BJ (cell line): ENCODE measurements at regions not wholly inside any gene's neighbourhood (a gene's known extent, or its start where the extent isn't known, plus 50 kb on each side); places are given as distances from the start of the nearest gene placed in this dataset.

Experiments used
- CTCF ChIA-PET: fragments of 350-600 bp; formaldehyde crosslinking; extraction: SDS; loops from one replicate; lab custom pipeline; 2021; ENCODE audit warnings: antibody characterized with exemption, inconsistent platforms; lab: Yijun Ruan, JAX
- POLR2A ChIA-PET: fragments of 300-600 bp; sonication (Branson Sonifier 250); formaldehyde crosslinking; extraction: SDS; loops from one replicate; lab custom pipeline; 2021; ENCODE audit warnings: antibody characterized with exemption; lab: Charles Lee
- DNase-seq: peaks from one replicate; pipeline ENCODE4 v3.0.0-alpha.2; 2011; ENCODE audit warnings: low read depth
- H3K27me3 ChIP-seq: 2 replicates; pipeline ENCODE4 v1.6.0; 2011; ENCODE audit warnings: low read length; ENCODE audit not compliant: control insufficient read depth, insufficient read depth
- H3K36me3 ChIP-seq: 2 replicates; pipeline ENCODE4 v1.5.1; 2011; ENCODE audit warnings: low read length; ENCODE audit not compliant: control insufficient read depth, insufficient read depth
- H3K4me3 ChIP-seq: 2 replicates; pipeline ENCODE4 v1.5.1; 2011; ENCODE audit warnings: low read depth, mild to moderate bottlenecking, control low read depth, low read length
- TF ChIP-seq, protein P1 (sequence below): IDR thresholded peaks from 2 replicates; pipeline ENCODE4 v1.5.1; 2011; ENCODE audit warnings: low read depth, mild to moderate bottlenecking, control low read depth, inconsistent platforms, low read length, moderate library complexity; ENCODE audit not compliant: insufficient read depth

DNA sequence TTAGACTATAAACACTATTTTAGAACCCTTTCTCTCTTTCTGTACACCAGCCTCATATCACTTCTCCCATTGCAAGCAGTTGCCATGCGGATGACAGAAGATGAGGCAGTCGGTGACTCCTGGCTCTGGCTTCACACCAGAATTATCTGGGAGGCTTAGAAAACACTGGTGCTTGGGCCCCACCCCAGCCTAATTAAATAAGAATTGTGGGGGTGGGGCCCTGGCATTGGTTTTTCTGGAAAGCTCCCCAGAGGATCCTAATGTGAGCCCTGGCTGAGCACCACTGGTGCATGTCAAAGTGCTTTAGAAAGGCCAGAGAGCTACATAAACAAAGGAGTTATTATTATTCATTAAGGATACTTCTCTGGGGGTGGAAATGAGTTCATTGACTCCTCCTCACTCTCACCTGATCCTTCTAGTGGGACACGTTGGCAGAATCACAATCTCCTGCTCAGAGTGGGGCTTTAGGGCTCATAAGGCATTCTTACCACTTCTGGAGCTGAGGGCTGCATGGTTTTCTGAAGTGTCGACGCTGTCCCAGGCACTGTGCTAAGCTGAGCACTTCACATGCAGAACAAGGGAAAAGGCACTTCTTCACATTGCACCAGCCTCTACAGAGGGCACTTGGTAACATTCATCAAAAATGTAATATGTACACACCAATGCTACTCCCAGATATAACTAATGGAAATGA lies 188.5 kb upstream of the TLE3 start:
- Histone ChIP-seq H3K27me3 (no peaks in the 10 kb centered on the region; the same call in none of the 2 replicates), H3K4me3 (no peak overlapping the region), H3K36me3 (no peaks in the 10 kb centered on the region)
- no peak for DNase-seq
- POLR2A ChIA-PET, result no interaction called here
- TF ChIP-seq, protein P1, sequence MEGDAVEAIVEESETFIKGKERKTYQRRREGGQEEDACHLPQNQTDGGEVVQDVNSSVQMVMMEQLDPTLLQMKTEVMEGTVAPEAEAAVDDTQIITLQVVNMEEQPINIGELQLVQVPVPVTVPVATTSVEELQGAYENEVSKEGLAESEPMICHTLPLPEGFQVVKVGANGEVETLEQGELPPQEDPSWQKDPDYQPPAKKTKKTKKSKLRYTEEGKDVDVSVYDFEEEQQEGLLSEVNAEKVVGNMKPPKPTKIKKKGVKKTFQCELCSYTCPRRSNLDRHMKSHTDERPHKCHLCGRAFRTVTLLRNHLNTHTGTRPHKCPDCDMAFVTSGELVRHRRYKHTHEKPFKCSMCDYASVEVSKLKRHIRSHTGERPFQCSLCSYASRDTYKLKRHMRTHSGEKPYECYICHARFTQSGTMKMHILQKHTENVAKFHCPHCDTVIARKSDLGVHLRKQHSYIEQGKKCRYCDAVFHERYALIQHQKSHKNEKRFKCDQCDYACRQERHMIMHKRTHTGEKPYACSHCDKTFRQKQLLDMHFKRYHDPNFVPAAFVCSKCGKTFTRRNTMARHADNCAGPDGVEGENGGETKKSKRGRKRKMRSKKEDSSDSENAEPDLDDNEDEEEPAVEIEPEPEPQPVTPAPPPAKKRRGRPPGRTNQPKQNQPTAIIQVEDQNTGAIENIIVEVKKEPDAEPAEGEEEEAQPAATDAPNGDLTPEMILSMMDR, result no peak
- CTCF ChIA-PET, result interaction anchor here (0.8 kb wide), 1 partner anchor 18 kb away, joined by 3 read pairs; no protein-coding TSS in a partner anchor

DNA sequence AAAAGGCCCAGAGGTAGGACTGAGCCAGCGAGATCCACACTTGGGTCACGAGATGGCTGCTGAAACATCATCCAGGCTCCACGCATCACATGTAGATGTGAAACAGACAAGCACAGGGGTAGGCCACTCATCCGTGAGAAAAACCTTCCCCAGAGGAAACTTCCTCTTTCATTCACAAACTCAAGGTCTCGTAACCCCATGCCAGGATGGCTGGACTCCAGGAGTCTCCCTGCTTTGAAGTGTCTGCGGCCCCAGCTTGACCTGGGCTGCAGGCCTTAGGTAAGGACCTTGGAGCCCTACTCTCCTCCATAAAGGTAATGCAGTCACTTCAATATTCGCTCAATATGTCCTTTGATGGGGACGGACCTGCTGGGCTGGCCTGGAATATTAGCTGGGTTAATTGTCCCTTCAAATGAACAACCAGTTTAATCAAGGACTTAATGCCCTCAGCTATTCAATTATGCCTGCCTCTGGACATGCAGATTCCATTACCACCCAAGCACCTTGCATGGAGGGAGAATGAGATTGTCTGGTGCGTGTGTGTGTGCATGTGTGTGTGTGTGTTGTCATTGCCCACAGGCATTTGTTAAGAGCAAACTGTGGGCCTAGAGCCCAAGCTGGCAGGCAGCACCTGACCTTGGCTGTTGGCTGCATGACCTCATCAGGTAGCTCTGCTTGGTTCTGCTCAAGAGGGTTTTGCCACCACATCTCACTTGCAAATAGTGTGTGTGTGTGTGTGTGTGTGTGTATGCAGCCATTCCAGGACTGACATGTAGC lies 186.9 kb upstream of the TLE3 start:
- ChIA-PET POLR2A (no interaction called here), CTCF (no interaction called here)
- DNase-seq, result no peak

DNA sequence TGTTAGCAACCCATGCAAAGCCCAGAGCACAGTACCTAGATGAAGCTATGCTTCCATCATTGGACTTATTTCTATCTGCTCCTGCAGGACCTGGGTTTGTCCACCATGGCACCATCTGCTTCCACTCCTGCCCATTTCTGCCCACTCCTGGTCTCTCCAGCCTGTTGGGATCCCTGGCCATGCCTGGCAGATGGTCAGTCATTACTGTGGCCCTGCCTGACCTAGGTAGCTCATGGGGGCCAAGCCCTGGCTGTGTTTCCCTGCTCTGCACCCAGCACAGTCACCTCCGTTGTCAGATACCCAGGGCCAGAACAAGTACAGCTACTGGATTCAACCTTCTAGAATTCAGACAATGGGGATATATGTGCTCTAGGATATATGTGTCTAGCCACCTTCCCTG lies 185.8 kb upstream of the TLE3 start:
- Histone ChIP-seq H3K27me3 (no peaks in the 10 kb centered on the region; the same call in 1 of the 2 replicates), H3K36me3 (no peaks in the 10 kb centered on the region), H3K4me3 (no peak overlapping the region)
- CTCF ChIA-PET, result interaction anchor here (1.3 kb wide), 1 partner anchor 28 kb away, joined by 3 read pairs; no protein-coding TSS in a partner anchor
- no peak for DNase-seq
- POLR2A ChIA-PET, result no interaction called here
- TF ChIP-seq, protein P1, result no peak

More for the DNA sequence above, 186.9 kb upstream of the TLE3 start:
- Histone ChIP-seq H3K27me3 (no peaks in the 10 kb centered on the region; the same call in 1 of the 2 replicates), H3K36me3 (no peaks in the 10 kb centered on the region), H3K4me3 (no peak overlapping the region)
- TF ChIP-seq, protein P1, result no peak

DNA sequence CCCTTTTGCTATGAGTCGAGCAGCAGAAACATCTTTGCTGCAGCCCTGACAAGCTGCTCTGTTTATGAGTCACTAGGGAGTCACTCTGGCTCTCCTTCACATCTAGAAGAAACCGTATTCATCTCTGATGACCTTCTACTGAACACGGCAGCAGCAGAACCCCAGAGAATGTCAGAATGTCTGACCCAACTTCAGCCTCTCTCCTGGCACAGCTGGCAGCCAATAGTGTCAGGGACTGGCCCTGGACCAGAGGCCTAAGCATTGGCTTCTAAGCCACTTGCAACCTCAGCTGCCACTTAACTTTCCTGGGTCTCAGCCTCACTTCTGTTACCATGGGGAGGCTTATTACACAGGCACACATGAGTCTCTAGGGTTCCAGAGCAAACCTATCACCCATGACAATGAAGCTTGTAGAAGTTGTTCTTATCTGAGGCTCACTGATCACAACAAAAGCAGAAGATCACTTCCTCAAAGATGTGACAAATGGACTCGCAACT lies 184.1 kb upstream of the TLE3 start:
- ChIA-PET POLR2A (no interaction called here), CTCF (interaction anchor here (0.7 to 1.2 kb wide), 2 partner anchors 11 to 12 kb away, joined by 3 read pairs; no protein-coding TSS in a partner anchor)
- TF ChIP-seq, protein P1, result no peak
- no peaks in the 10 kb centered on the region; the same call in 1 of the 2 replicates for H3K27me3 ChIP-seq
- no peak overlapping the region for H3K4me3 ChIP-seq
- no peak for DNase-seq
- no peaks in the 10 kb centered on the region for H3K36me3 ChIP-seq
